Retinal pigment epithelial cell (primary cell): ENCODE measurements at regions not wholly inside any gene's neighbourhood (a gene's known extent, or its start where the extent isn't known, plus 50 kb on each side); places are given as distances from the start of the nearest gene placed in this dataset.

Experiments used
- DNase-seq: peaks from one replicate; pipeline ENCODE4 v3.0.0-alpha.2; 2010; ENCODE audit warnings: low read depth
- H3K4me3 ChIP-seq: 2 replicates; pipeline ENCODE4 v1.5.1; 2011; ENCODE audit warnings: mild to moderate bottlenecking, low read length, control low read depth, moderate library complexity
- TF ChIP-seq, protein P1 (sequence below): conservative IDR thresholded peaks from 2 replicates; pipeline ENCODE4 v1.5.1; 2011; ENCODE audit warnings: low read depth, low read length, control low read depth, inconsistent platforms

DNA sequence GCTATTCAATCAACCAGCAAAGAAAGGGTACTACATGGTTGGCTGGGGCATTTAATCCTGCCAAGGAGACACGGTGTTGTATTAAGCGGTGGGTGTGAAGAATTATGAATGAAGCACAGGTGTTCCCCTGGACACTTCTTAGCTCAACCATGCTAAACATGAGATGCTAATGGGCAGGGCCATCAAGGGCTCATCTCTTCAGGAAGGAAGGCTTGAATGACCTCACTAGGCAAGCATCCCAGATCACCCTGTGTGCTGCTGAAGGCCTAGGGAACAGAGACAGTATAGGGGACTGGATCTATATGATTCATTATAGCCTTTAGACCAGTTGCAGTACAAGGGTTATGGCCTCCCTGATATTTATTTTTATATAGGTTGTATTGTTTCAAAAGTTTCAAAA, 221.3 kb upstream of the SLCO3A1 start:
- TF ChIP-seq, protein P1, sequence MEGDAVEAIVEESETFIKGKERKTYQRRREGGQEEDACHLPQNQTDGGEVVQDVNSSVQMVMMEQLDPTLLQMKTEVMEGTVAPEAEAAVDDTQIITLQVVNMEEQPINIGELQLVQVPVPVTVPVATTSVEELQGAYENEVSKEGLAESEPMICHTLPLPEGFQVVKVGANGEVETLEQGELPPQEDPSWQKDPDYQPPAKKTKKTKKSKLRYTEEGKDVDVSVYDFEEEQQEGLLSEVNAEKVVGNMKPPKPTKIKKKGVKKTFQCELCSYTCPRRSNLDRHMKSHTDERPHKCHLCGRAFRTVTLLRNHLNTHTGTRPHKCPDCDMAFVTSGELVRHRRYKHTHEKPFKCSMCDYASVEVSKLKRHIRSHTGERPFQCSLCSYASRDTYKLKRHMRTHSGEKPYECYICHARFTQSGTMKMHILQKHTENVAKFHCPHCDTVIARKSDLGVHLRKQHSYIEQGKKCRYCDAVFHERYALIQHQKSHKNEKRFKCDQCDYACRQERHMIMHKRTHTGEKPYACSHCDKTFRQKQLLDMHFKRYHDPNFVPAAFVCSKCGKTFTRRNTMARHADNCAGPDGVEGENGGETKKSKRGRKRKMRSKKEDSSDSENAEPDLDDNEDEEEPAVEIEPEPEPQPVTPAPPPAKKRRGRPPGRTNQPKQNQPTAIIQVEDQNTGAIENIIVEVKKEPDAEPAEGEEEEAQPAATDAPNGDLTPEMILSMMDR, result no peak
- H3K4me3 ChIP-seq, result no peak overlapping the region

DNA sequence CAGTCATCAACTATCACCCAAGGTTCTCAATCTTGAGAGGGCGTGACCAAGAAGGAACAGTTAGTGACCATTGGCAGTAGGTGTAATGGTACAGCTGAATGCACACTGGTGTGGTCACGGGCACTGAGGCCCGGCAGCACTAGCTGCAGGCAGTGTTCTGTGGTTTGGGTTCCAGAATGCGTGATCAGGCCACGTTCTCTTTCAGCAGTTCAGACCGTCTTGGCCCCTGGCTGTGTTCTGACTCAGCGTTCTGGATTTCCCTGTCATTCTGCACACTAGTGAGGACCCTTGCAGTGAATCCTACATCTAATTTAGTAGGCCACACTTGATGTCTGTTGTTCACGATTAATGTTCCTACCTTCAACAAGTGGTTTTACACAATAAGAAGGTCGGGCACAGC, 220.5 kb upstream of the SLCO3A1 start:
- H3K4me3 ChIP-seq, result no peak overlapping the region
- TF ChIP-seq, protein P1, result no peak
- DNase-seq, result no peak

More for the DNA sequence above, 221.3 kb upstream of the SLCO3A1 start:
- no peak for DNase-seq

DNA sequence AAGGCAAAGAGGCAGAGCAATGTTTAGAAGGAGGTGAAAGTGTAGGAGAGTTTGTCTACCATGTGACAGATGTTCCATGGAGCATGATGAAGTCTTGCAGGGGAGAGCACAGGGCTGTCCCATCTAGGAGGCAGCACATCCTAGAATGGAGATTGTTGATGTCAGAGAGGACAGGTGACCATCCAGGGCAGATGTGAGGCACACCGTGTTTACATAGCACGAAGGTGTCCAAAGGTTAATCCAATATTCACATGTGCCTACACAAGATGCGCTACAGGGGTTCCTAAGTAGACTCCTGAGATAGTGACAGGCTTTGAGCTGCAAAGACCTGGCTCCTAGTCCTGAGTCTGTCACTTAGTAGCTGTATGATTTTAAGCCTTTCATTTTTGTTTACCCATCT, 219.3 kb upstream of the SLCO3A1 start:
- DNase-seq, result no peak
- H3K4me3 ChIP-seq, result no peak overlapping the region
- TF ChIP-seq, protein P1, result no peak

DNA sequence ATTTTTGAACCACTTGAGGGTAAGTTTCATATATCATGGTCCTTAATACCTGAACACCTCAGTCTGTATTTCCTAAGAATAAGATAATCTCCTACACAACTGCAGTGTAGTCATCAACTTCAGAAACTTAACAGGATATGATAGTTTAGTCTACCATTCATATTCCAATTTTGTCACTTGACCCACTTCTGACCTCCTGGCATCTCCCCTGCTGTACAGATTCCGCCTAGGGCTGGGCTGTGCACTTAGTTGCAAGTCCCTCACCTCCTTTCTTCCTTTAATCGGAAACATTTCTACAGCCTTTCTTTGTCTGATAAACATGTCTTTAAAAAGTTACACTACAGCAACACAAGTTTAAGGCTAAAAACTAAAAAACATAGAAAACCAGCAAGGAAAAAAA, 218.4 kb upstream of the SLCO3A1 start:
- TF ChIP-seq, protein P1, result no peak
- H3K4me3 ChIP-seq, result no peak overlapping the region
- no peak for DNase-seq

DNA sequence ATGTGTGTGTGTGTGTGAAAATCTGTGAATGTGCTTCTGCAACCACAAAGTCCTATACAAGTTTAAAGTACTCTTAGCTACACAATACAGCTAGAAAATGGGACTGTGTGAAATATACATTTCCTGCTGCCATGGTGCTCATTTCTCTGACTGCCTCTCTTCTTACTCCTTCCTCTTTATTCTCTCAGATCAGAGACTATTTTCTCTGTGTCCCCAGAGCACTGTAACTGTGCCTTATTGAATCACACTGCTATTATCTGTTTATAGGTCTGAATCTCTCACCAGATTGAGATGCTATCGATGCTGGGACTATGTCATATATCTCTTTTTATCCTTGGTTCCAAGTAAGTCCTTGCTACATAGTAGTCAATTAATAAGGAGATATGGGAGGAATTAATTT, 217.9 kb upstream of the SLCO3A1 start:
- TF ChIP-seq, protein P1, result no peak
- no peak overlapping the region for H3K4me3 ChIP-seq
- no peak for DNase-seq

DNA sequence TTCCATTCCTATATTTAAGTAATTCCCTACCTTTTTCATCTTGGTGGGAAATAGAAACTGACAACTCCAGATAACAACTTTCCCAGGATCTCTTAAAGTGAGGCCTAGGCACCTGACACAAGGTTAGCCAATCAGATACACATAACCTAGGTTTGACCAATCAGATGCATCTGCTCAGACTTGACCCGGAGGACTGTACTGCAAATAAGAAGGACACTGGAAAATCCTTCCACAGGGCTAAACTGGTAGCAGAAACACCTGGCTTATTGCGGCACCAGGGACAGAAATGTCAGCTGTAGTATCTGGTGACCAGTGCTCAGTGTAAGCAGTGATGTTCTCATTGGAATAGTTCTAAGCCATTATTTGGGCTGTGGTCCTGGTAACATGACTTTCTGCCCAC, 204.5 kb upstream of the SLCO3A1 start:
- H3K4me3 ChIP-seq, result no peak overlapping the region
- DNase-seq, result no peak
- TF ChIP-seq, protein P1, result no peak

DNA sequence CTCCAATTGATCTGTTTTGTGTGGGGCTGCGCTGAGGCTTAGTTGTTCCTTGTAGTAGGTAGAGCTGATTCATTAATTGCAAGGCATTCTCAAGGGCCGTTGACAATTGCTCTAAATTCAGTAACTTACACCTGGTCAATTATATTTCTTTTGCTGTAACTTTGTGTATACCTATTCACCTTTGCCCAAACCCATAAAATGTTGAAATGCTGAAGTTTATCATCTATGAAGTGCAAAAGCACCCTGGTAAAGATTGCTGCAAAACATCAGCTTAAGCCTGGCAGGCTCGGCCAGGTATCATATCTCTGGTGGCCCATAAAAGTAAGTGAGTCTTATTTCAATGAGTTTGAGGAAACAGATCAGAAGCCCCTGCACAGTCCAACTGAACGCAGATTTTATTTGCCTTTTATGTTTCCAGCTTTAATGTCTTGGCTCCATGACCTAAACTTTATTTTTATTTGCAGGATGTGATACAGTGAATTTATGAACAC, 203.6 kb upstream of the SLCO3A1 start:
- H3K4me3 ChIP-seq, result no peak overlapping the region
- DNase-seq, result no peak

More for the DNA sequence above, 203.6 kb upstream of the SLCO3A1 start:
- TF ChIP-seq, protein P1, result no peak
